H1 (cell line): ENCODE measurements at regions not wholly inside any gene's neighbourhood (a gene's known extent, or its start where the extent isn't known, plus 50 kb on each side); places are given as distances from the start of the nearest gene placed in this dataset.

Experiments
- GABPA ChIP-seq: IDR thresholded peaks from 2 replicates; pipeline ENCODE4 v1.6.1; 2011; ENCODE audit warnings: mild to moderate bottlenecking, low read length, moderate library complexity, borderline replicate concordance; ENCODE audit not compliant: insufficient read depth
- SP1 ChIP-seq: IDR thresholded peaks from 2 replicates; pipeline ENCODE4 v1.6.1; 2011; ENCODE audit warnings: low read depth, low read length
- SRF ChIP-seq: IDR thresholded peaks from 2 replicates; pipeline ENCODE4 v1.6.1; 2011; ENCODE audit warnings: mild to moderate bottlenecking, low read depth, low read length, moderate library complexity
- TF ChIP-seq, protein P1 (sequence below): IDR thresholded peaks from 2 replicates; pipeline ENCODE4 v1.6.1; 2012; ENCODE audit warnings: inconsistent platforms
- TF ChIP-seq, protein P2 (sequence below), 3 experiments: IDR thresholded peaks; 1 replicate in 2 of 3; 2 replicates in 1 of 3; pipeline versions ENCODE4 v1.5.1 to v1.6.1; 2011; ENCODE audit warnings: low read length in 3 of 3, mild to moderate bottlenecking in 3 of 3, inconsistent platforms in 2 of 3, low read depth in 1 of 3, moderate library complexity in 1 of 3; ENCODE audit not compliant: insufficient read depth in 1 of 3; ENCODE audit errors: control extremely low read depth in 1 of 3

DNA sequence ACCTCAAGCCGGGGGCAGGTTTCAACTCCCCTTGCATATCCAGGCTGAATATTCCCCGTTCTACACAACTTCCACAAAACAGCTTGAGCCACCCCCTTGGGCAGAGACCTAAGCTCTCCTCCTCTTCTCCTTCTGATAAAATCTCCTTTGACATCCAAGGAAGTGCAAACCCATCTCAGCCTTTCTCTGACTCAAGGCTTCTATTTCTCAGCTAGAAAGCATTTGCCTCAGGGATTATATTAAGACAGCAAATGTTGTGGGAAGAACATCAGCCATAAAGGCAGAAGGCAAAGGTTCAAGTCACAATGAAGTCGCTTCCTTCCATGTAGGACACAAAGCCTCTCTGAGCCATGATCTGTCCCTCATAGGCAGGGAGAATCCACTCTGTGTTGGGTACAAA is 386.6 kb upstream of the ARID1B start:
- TF ChIP-seq GABPA, result no peak
- TF ChIP-seq, protein P1, sequence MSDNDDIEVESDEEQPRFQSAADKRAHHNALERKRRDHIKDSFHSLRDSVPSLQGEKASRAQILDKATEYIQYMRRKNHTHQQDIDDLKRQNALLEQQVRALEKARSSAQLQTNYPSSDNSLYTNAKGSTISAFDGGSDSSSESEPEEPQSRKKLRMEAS, result no peak
- TF ChIP-seq, protein P2, sequence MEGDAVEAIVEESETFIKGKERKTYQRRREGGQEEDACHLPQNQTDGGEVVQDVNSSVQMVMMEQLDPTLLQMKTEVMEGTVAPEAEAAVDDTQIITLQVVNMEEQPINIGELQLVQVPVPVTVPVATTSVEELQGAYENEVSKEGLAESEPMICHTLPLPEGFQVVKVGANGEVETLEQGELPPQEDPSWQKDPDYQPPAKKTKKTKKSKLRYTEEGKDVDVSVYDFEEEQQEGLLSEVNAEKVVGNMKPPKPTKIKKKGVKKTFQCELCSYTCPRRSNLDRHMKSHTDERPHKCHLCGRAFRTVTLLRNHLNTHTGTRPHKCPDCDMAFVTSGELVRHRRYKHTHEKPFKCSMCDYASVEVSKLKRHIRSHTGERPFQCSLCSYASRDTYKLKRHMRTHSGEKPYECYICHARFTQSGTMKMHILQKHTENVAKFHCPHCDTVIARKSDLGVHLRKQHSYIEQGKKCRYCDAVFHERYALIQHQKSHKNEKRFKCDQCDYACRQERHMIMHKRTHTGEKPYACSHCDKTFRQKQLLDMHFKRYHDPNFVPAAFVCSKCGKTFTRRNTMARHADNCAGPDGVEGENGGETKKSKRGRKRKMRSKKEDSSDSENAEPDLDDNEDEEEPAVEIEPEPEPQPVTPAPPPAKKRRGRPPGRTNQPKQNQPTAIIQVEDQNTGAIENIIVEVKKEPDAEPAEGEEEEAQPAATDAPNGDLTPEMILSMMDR (IDR thresholded peaks at IDR 0.05; ENCODE audit: control extremely low read depth in 1 of 3, insufficient read depth in 1 of 3, low read depth in 1 of 3, low read length in 3 of 3), result no peak
- TF ChIP-seq SP1, result no peak
- TF ChIP-seq SRF, result no peak
